NCI-H748 (cell line): ENCODE measurements at regions not wholly inside any gene's neighbourhood (a gene's known extent, or its start where the extent isn't known, plus 50 kb on each side); places are given as distances from the start of the nearest gene placed in this dataset.
"Not testable (repeated sequence)": the region's sequence is repeated elsewhere in the genome, so short reads cannot be mapped to it uniquely, and the experiment has no call there.

ENCODE experiments used
- DNase-seq: peaks from one replicate; lab custom pipeline; 2025; ENCODE audit not compliant: unreplicated experiment; lab: John Stamatoyannopoulos, UW

GRCh38 chr1:232145768-232146167, 484.2 kb downstream of the SIPA1L2 start:
- DNase-seq, result no peak

GRCh38 chr1:232144696-232145230, 485.2 kb downstream of the SIPA1L2 start:
- DNase-seq, result no peak

GRCh38 chr1:232143315-232143886, 486.5 kb downstream of the SIPA1L2 start:
- DNase-seq, result no peak

- DNase-seq, result no peak
Measured at GRCh38 chr1:232142403-232143314, 487.3 kb downstream of the SIPA1L2 start.

GRCh38 chr1:232141167-232141448, 488.8 kb downstream of the SIPA1L2 start:
- DNase-seq, result not testable (repeated sequence)

- no peak for DNase-seq
Measured at GRCh38 chr1:232140419-232141166, 489.3 kb downstream of the SIPA1L2 start.

- DNase-seq, result no peak
Measured at GRCh38 chr1:232139444-232139843, 490.5 kb downstream of the SIPA1L2 start.

GRCh38 chr1:232138044-232138443, 491.9 kb downstream of the SIPA1L2 start:
- no peak for DNase-seq

- peak; percentile 9 for DNase-seq
Measured at GRCh38 chr1:232137066-232137465, 492.9 kb downstream of the SIPA1L2 start.

- no peak for DNase-seq
Measured at GRCh38 chr1:232136136-232136535, 493.8 kb downstream of the SIPA1L2 start.

- DNase-seq, result no peak
Measured at GRCh38 chr1:232134365-232134764, 495.6 kb downstream of the SIPA1L2 start.

- no peak for DNase-seq
Measured at GRCh38 chr1:232132572-232132971, 497.4 kb downstream of the SIPA1L2 start.

- no peak for DNase-seq
Measured at GRCh38 chr1:232131715-232132391, 498.1 kb downstream of the SIPA1L2 start.

GRCh38 chr1:232130815-232131480, 499.0 kb downstream of the SIPA1L2 start:
- DNase-seq, result peak; percentile 2

GRCh38 chr1:232127190-232127589, 500.6 kb downstream of the DISC1 start:
- no peak for DNase-seq

- DNase-seq, result no peak
Measured at GRCh38 chr1:232123775-232124659, 497.4 kb downstream of the DISC1 start.

GRCh38 chr1:232117903-232118302, 491.3 kb downstream of the DISC1 start:
- DNase-seq, result not testable (repeated sequence)

GRCh38 chr1:232114985-232115384, 488.4 kb downstream of the DISC1 start:
- no peak for DNase-seq

GRCh38 chr1:232112076-232112475, 485.5 kb downstream of the DISC1 start:
- DNase-seq, result no peak

GRCh38 chr1:232111611-232112010, 485.0 kb downstream of the DISC1 start:
- DNase-seq, result no peak
